HuH-7 (cell line): ENCODE measurements at regions not wholly inside any gene's neighbourhood (a gene's known extent, or its start where the extent isn't known, plus 50 kb on each side); places are given as distances from the start of the nearest gene placed in this dataset.
"Not testable (repeated sequence)": the region's sequence is repeated elsewhere in the genome, so short reads cannot be mapped to it uniquely, and the experiment has no call there.

Experiments used
- DNase-seq: peaks from one replicate; pipeline ENCODE4 v3.0.0; 2011; ENCODE audit warnings: low spot score

DNA sequence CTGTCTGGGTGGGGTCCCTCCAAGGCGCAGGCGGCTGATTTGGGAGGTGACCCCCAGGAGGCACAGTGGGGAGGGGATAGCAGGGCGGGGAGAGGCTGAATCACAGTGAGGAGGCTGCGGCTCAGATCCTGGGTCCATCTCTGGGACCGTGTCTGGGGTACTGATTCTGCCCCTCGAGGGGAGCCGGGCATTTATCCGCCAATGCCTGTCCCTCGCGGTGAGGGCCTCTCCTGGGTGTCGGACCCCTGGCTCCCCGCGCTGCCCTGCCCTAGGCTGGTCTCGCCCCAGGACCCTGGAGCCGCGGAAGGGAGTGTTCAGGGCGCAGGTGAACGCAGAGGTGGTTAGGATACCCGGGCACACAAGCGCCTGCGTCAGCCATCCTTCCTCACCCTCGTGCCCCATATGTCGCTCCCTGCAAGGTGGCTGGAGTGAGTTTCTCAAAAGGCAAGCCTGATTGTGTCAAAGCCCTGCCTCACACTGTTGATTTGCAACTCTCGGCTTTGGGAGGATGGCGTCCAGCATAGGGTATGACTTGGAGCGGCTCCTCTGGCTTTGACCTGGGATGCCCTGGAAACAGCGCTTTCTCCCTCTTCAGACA lies 530.9 kb downstream of the PTPRU start:
- no peak for DNase-seq

DNA sequence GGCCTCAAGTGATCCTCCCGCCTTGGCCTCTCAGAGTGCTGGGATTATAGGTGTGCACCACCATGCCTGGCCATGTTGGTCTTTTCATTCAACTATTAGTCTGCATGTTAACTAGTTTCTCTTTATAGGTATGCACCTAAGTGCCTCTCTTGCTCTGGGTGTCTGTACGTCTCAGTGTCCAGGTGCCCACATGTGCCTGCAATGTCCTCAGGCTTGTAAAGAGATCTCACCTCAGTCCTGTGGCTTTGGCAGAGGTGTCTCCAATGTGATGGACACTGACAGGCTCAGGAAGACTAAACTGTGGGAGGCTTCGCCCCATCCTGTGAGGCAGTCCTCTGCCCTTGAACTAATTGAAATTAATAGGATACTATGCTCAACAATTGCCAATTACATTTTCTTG lies 526.3 kb downstream of the PTPRU start:
- no peak for DNase-seq

DNA sequence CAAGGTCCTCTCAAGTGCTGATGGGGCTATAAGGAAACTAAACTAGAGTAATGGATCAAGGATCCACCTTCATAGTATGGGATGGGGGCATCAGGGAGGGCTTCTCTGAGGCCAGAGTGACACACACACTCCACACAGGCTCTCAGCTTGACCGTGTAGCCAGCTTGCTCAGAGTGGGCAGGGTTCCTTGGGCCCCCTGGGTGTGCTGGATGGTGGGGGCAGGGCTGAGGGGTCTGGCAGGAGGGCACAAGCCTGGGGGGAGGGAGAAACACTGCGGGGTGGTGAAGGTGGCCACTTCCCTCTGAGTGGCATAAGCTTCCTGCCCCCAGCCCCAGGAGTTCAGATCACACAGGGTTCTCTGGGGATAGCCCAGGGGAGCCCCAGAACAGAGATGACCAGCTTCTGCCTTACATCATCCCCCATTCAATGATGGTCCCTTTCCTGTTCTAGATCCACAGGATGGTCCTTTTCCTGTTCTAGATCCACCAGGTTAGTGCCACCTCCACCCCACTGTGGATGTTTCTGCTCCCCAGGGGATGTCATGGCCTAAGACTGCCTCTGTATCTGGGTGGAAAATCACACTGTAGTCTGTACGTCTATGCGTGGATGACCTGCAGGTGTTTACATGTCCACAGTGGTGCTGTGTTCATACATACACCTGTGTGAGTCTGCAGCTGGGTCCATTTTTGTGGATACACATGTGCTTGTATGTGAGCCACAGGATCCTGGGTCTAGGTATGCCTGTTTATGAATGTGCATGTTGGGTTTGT lies 525.0 kb downstream of the PTPRU start:
- no peak for DNase-seq

DNA sequence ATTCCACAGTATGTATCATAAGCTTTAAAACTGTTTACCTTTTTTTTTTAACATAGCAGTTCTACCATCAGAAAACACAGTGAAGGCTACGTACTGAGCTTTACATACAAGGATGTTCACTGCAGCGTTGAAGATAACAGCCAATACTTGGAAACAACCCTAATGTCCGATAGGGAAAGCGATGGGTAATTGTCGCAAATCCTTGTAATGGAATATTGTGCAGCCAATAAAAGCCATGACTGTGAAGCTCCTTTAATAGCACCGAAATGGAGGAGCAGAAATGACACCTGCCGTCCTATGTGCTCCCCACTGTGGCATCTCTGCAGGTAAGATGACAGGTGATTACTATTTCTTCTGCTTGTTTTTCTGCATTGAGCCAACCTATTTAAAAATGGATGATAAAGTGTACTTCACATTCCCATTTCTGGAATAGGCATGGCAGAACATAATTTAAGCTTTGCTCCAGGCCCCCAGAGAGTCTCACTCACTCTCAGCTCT lies 523.8 kb downstream of the PTPRU start:
- no peak for DNase-seq

DNA sequence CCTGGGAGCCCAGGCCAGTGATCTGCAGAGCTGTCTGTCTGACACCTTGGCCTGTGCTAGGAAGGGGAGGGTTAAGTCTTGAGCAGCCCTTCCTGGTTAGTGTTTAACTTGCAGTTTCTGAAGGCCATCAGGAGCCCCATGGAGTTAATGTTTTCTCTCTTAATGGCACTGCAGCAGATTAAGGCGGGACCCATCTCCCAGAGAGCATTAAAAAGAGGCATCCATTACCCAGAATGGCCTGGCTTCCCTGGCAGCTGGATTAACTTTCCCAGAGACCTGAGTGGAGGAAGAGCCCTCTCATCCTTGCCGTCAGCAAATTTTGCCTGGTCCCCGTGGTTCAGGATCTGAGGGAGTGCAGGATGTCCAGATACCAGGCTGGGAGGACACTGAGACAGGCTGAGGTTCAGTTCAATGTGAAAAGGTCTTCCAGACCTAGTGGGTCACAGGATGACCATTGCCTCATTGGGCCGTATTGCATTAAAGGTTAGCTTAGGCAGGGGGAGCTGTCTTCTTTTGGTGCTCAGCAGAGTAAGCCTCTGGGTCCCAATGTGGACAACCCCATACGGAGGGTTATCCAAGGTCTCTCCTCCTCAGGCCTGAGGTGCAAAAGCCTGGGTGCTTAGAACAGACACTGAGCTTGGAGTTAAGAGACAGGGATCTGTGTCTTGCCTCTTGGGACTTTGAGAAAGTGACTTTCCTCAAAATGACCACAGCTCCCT lies 522.6 kb downstream of the PTPRU start:
- DNase-seq = no peak

DNA sequence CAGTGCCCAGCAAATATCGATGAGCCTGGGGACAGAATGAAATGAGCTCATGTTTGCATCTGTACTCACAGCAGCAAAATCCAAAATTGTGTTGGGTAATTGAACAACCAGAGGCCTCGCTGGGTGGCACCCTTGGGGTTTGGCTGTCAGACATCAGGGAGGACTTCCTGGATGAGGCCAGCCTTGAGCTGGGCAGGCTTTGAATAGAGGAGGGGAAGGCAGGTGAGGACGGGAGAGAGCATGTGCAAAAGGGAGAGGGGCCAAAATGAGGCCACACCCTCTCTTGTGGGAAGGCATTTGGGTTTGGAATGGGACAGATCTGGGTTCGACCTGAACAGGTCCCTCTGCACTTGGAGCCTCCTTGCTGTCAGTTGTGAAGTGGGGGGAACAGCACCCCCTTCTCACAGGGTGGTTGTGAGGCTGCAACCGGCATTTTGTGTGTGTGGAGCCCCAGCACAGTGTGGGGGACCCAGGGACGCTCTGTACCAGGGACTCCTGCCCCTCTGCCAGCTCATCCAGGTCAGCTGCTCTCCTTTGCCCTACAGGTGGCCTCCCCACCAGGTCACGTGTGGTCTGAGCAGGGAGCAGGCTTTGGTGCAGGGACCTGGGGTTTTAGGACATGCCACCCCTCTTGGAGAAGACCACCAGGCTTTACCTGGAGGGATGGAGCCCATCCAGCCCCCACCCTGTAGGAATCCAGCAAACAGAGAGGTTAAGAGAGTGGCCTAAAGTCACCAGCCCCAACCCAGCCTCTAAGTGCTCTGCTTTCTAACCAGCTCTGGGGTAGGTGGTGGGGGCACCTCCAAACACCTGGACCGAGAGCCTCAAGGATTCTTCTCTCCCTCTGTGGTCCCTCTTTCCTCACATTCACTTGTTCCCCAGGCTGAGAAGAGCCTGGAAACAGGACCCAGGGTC lies 521.8 kb downstream of the PTPRU start:
- DNase-seq = no peak

DNA sequence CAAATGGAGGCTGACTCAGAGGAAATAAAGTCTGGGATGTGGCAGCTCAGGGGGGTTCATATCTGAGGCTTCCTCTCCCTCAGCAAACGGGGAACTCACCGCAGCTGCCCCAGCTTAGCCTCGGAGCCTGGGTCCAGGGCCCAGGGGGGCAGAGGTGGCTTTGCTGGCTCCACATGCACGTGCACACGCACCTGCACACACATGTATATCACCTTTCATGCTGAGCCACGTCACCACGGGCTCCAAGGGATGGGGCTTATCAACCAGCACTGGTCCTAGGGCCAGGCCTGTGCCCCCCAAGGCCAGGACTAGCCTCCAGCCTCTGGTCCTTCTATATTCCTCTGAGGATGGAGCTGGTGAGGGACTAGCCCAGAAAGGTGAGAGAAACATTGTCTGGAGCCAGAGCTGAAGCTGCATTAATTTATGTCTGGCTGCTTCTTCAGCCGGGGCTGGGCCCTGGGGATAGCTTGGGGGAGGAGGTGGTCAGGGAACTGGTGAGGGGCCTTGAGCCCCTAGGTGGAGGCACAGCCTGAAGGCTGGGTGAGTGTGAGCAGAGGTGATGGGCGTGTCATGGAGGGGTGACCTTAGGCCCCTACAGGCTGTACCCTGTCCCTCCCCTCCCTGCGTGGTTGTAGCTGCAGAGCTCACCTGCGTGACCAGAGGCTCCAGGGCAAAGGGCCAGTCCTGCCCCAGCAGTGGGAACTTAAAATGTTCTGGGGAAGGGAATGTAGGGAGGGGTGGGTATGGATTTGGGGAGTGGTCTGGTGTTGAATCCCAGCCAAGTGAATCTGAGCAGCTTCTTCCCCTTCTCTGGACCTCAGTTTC lies 520.8 kb downstream of the PTPRU start:
- DNase-seq = no peak

DNA sequence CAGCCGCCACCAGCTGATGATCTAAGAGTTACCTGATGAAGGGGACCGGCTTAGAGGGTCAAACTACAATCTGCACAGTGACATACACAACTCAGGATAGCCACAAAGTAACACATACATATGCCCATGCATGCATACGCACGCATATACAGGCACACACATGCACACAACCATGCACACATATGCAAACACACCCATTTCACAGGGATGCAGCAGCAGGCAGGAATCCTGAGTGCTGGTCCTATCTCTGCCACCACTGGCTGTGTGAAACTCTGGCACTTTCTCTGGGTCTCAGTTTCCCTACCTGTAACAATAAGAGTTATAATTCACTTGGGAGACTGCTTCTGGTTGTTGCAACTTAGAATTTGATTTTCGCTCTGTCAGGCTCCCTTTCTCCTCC lies 520.2 kb downstream of the PTPRU start:
- no peak for DNase-seq

DNA sequence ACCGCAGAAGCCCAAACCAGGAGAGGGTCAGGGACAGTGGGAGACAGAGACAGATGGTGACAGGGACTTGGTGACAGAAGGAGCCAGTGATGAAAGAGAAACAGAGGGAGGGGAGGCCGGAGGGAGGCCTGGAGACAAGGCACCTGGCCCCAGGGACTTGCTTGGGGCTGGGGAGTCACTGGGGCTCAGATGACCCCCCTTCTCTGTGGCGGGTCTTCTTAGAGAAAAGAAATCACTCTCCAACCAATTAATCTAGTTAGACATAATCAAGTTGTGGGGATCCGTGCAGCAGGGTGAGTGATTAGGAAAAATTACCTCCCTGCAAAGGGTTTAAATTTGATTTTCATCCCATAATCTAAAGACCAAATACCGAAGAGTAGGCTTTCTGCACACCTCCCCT lies 519.8 kb downstream of the PTPRU start:
- no peak for DNase-seq

DNA sequence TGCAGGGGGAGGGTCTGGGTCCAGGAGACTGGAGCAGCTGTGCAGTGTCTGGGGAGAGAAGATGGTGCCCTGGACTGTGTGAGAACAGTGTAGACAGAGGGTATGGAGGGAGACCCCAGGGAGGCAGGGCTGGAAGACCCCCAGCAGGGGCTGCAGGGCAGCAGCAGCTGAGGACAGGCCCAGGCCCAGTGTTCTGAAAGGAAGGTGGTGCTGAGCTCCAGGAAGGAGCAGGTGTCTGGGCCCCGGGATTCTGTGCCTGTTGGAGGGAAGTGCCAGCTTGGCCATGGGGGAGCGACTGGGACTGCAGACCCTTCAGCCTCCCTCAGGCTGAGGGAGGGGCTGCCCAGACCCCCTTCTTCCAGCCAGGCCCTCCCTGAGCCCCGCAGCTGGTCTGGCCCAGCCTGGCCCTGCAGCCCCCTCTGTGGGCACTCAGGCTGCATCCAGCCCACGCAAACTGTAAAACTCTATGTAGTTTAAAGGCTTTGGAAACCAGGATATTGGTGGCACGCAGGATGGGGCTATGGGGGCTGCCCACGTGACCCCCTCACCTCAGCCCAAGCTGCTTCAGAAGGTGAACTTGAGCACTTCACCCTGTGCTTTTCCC lies 519.2 kb downstream of the PTPRU start:
- not testable (repeated sequence) for DNase-seq

DNA sequence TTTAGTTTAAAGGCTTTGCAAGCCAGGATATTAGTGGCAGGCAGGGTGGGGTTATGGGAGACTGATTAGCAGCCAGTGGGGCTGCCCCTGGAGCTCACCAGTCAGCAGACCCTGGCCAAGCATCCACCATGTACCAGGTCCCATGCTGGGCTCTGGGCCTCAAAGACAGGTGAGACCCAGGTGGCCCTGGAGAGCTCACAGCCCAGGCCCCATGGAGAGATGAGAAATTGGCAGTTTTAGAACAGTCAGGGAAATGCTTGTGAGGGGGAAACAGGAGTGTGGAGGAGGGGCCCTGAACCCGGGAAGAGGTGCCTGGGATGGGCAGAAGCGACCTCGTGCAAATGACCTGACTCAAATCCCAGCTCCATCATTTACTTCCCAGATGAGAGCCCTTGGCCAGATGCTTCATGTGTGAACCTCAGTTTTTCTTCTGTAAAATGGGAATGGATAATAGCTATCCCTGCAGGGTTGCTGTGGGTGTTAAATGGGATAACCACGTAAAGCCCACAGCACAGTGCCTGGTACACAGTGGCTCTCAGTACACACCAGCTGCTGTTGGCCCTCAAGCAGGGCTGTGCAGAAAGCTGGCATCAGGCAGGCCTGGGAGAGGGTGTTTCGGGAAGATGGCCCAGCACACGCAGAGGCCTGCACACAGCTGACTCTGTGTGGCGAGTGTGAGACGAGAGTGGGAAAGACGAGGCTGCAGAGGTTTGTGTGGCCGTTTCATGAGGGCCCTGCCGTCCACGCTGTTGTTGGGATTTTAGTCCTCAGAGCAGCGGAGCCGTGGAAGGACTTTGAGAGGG lies 518.5 kb downstream of the PTPRU start:
- DNase-seq = no peak

DNA sequence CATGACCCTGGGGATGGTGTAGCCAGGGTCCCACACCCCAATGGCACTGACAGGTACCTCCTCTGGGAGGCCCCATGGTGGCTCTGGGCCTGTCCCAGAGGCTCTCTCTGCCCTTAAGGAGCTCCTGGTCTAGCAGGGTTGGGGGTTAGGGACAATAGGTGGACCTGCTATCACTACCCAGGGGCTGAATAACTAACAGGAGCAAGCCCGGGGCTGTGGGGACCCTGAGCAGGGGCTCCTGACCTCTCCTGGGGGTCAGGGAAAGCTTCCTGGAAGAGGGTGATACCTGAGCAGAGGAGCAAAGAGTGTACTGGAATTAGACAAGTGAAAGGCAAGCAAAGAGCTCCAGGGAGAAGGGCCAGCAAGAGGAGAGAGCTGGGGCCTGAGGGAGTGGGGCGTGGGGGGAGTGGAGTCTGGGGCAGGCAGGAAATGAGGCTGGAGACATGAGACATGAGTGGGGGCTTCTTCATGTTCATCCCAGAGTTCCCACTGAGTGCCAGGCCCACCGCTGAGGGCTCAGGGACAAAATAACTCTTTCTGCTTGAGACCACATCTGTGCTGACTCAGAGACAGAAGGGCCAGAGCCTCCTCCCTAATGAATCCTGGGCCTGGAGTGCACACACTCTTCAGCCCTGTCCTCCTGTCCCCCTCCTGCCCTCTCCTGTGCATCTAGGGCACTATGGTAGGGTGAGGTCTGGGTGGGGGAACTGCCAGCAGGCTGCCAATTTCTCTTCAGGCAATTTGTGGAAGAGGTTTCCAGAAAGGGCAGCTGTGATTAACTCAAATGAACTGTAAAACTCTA lies 517.6 kb downstream of the PTPRU start:
- DNase-seq = no peak

DNA sequence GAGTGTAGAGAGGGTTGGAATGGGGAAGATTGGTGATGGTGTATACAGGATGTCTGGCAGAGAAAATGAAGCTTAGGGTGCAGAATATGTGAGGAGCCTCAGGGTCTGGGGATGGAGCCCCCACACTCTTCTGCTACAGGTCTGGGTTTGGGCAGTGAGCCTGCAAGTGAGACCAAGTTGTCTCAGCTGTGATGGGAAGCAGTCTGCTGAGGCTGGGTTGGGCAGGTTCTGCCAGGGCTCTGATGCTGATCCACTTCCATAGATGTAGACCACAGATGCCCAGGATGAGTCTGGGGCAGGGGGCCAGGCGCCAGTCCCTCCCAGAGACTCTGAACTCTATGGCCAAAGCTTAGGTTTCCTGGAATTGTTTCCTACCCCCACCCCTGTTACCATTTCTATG lies 516.9 kb downstream of the PTPRU start:
- DNase-seq = no peak

DNA sequence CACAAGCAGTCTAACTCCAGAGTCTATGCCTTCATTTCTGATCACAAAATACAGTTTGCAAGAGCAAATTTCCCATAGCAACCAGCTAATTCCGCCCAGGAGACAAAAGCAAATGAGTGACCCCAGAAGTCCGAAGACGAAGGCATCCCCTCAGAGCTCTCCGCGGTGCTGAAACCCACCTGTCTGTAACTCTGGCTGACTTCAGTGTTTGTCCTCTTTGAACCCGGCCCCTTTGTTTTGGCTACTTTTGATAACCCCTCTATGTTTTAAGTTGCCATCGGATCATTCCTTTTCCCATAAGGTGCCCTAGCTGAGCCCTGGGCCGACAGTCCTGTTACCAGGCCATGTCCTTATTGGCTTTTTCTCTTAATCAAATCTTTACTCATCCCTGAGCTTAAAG lies 515.8 kb downstream of the PTPRU start:
- DNase-seq = no peak

DNA sequence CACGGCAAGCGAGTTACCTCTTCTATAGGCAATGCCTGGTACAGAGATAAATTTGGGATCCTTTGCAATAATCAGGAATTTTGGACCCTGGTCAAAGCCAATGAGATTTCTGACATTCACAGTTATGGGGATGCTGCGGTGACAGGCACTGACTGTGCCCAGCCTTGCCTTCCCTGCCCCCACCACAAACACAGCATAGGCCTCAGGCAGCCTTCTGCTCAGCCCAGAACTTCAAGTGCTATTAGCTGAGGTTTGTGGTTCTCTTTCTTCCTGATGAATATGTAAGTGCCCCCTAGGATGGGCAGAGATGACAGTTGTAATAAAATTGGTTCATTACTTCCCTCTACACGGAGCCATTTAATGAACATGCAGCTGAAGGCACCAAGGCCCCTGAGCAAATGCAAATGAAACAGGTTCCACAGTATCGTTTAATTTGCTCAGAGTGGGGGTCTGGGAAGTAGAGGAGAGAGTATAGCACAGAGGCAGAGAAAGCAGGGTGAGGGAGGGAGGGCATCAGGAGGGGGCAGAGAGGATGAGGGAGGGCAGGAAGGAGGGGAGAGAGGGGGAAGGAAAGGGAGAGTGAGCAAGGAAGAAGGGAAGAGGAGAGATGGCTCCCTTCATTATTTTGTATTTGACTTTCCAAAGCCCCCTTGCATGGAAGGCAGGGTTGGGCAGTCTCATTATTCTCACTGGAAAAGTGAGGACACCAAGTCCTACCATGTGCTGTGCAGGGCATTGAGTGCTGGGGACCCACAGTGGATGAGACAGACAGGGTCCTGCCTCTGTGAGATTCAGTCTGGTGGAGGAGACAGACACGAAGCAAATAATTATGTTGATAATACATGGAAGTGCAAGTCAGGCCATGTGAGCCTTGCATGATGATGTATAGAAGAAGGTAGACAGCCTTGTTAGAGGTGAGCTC lies 513.0 kb downstream of the PTPRU start:
- DNase-seq = no peak

DNA sequence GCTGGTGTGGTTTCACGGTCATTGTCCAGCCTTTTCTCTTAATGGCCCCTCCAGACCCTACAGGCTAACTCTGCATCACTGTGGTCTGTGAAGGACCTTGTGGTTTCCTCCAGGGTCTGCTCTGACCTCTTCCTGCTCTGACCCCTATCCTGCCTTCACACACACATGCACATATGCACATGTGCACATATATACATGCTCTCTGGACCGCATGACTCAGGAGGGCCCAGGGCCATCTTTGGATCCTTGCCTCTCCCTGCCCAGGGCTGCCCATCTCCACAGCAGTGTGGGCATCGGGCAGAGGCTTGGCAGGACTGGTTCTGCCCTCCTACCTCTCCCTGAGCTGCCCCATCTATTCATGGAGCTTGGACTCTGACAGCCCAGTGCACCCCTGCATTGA lies 510.9 kb downstream of the PTPRU start:
- no peak for DNase-seq

DNA sequence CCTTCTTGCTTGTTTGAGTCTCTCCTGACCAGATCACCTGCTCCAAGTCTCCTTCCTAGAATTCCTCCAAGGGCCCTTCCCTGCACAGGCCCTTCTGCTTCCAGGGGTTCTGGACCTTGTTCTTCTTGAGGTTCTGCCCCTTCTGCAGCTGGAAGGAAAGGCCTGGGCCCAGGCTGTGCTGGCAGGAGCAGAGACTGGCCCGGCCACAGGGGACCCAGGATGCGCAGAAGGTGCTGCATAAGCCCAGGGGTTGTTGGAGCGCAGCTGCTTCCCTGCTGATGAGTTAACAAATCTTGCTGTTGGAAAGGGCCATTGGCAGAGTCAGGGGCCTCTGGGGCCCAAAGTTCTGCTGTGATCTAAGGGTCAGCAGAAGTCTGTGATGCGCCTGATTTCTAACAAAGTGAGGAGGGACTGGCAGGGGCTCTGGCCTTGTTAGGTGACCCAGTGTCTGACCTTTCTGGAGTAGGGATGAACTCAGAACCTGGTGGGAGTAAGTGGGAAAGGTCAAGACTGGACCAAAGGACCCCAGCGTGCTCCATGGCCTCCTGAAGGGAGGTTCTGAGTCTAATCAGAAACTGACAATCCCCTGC lies 509.8 kb downstream of the PTPRU start:
- no peak for DNase-seq
